GM18861 (cell line): ENCODE measurements at regions not wholly inside any gene's neighbourhood (a gene's known extent, or its start where the extent isn't known, plus 50 kb on each side); places are given as distances from the start of the nearest gene placed in this dataset.
A peak's percentile ranks its signal among the peaks of the same experiment; 100 is the strongest.

Experiments used
- ATAC-seq: cut with Tn5 transposase; IDR thresholded peaks from one replicate; pipeline ENCODE4 v1.9.1; 2021; ENCODE audit not compliant: unreplicated experiment

DNA sequence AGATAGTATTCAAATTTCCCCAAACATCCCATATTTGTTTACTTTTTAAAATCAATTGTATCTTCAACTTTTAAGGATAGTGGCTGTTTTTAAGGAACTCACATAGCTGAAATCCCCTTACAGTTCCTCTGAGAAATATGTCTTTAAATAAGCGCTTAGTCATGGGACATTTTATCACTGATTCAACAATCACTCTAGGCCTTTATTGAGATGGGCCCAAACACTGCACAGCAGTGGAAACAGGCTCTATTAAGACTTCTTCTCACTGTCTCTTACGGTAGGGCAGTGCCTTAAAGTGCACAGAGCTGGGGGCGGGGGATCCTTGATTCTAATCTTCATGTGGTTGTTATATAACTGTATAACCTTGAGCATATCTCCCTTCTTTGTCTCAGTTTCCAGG, 59.8 kb upstream of the RREB1 start:
- ATAC-seq, result no peak

DNA sequence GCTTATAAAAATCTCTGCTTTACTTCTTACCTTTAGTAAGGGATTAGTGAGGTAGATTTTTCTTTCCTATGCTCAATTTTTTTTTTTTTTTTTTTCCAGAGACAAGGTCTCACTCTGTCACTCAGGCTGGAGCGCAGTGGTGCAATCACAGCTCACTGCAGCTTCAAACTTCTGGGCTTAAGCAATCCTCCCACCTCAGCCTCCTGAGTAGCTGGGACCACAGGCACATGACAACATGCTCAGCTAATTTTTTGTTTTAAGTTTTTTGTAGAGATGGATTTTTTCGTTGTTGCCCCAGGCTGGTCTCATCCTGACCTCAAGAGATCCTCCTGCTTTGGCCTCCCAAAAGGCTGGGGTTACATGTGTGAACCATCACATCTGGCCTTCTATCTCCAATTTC, 58.9 kb upstream of the RREB1 start:
- ATAC-seq, result no peak

DNA sequence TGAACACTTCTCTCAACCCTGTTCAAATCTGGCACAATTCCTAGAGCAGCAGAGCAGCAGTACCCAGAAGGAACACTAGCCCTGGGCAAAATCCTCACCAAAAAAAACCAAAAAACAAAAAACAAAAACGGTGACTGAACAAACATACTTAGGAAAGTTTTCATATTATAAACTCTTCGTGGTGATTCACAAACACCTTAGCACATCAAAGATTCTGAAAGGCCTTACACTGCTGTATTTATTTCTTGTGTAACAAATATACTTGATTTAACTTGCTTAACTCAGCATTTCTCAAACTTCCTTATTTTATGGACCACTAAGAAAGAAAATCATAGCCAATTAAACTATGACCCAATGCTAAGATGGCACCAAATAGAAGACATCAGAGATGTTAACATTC, 57.8 kb upstream of the RREB1 start:
- no peak for ATAC-seq

DNA sequence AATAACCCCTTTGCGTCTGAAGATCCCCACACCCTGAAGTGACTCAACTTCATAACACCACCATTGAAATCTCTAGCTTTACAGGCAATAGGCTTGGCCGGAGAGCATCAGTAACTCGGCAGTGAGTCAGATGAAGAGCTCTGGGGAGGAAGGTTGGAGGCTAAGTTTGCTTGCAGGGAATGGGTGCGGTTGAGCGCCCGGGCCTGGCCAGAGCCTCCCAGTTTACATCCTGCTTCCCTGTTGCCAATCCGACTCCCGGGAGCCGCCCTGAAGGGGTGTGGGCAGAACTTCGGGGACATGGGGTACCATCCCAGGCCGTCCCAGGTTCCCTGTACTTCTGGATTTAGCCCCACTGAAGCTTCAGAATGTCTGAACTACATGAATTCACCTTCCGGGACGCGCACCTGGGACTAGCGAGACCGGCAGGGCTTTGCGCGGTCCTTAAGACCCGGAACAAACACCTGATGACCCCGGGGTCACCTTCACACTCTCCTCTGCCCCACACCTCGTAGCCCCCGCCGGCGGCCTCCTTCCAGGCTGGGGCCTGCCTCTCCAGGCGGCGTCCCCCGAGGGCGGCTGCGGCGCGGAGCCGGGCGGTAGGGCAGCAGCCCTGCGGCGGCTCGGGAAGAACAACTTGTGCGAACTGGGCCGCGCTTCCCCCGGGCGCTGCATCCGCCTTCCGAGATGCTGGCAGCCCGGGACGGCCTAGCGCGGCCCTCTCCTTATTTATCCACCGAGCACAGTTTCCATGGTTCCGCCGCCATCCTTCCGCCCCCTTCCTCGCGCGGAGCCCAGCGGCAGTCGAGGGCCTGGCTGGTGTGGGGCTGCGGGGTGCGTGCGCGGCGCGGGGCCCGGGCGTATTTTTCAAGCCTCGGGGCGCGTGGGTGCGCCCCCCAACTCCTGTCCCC, 56.6 kb upstream of the RREB1 start:
- no peak for ATAC-seq

DNA sequence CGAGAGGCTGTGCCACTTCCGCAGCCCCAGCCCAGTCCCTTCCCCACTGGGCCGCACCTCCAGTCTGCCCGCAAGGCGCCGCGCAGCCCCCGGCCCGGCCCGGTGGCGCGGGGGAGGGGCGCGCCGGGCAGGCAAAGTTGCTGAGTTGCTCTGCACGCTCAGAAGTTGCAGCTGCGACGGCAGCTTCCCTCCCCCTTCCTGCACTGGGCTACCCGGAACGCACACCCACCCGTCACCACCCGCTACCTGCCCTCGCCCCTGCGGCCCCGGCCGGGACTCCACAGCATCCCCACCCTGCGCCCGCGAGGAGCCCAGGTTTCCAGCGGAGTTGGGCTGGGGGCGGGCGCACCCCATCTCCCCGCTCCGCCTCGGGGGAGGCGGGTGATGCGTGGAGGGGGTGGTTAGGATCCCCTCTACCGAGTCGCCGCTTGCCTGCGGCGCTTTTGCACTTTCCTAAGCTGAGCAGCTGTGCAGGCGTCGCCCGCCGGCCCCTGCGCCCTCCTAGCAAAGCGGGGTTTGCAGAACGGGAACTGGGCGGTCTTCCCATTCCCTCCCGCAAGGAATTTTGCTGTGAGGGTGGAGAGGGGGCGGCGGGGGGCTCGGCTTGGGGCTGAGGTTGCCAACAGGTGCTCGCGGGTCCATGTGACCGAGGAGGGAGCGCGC, 55.9 kb upstream of the RREB1 start:
- ATAC-seq, result peak; percentile 43

DNA sequence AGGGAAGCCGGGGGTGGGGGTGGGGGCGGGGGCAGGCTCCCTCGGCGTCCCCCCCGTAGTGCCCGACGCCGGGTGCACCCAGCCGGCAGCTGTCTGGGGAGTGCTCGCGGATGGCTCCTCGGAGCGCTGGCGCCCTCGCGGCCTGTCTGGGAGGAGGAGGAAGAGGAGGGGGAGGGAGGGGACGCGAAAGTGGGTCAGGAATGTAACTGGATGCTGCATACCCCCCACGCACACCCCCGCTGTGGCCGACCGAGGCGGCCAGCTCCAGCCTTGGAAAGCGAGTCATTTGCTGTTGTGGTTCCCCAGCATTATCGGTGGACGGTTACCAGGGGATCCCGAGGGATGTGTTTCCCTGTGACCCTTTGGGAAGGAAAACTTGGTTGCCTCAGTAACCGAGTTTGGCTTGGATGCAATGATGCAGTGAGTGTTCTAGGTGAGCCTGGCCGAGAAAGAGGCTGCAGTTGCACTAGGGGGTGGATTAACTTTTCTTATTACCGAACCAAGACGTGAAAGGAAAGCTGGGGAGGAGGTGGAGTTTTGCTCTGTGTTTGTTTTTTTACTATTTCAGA, 55.2 kb upstream of the RREB1 start:
- no peak for ATAC-seq

DNA sequence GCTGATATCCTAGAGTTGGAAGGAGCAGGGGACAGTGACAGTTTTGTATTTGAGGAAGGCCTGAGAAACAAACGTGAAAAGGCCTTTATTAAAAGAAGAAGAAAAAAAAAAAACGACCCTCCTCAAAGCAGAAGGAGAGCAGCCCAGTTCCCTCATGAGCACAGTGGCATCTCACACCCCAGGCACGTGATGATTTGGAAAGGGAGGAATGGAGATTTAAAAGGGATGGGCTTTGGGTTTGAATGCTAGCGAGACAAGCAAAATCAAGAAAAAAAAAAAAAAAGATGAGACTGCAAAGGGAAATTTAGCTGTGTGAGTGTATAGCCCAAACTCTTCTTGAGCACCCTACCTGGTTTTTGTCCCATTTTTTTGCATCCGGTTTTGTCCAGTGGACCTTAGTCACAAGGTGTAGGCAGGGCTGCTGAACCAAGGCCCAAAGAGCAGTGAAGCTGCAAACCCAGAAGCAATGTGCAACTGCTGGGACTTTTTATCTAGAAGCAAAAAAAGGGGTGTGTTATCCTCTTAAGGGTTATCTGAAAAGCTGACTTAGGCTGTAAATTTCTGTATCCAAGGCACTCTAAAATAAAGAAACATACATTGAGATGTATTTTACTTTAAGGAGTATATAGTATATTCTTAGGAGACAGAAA, 54.5 kb upstream of the RREB1 start:
- ATAC-seq, result no peak
